ENCODE measurements at regions not wholly inside any gene's neighbourhood (a gene's known extent, or its start where the extent isn't known, plus 50 kb on each side); places are given as distances from the start of the nearest gene placed in this dataset.
"Not testable (repeated sequence)": the region's sequence is repeated elsewhere in the genome, so short reads cannot be mapped to it uniquely, and the experiment has no call there.

GRCh38 chr11:49362994-49363393, 154.6 kb upstream of the FOLH1 start:
- FAIRE-seq; H3K4me3 ChIP-seq; H3K4me2 ChIP-seq (ENCODE audit: control insufficient read depth, insufficient read depth); H3K9ac ChIP-seq (ENCODE audit: control insufficient read depth, insufficient read depth, low read length); H2AFZ ChIP-seq (ENCODE audit: control insufficient read depth, low read depth, low read length); POLR2A ChIA-PET; H3K36me3 ChIP-seq (ENCODE audit: control insufficient read depth in 2 of 2, insufficient read depth in 2 of 2, low read length in 1 of 2); ATAC-seq; DNase-seq (ENCODE audit: low read depth, low spot score); H3K27ac ChIP-seq (ENCODE audit: control insufficient read depth, insufficient read depth); H3K9me3 ChIP-seq (replicated peaks; ENCODE audit: control insufficient read depth, insufficient read depth, low read length); H3K79me2 ChIP-seq (ENCODE audit: control insufficient read depth, insufficient read depth, low read length); BruUV-seq (replicated peaks); H3K27me3 ChIP-seq (replicated peaks in 1 of 2; ENCODE audit: control insufficient read depth in 2 of 2, insufficient read depth in 2 of 2, low read length in 1 of 2); H4K20me1 ChIP-seq (ENCODE audit: control insufficient read depth, insufficient read depth); RAD21 ChIA-PET (ENCODE audit: unreplicated experiment); H3K4me1 ChIP-seq (ENCODE audit: control insufficient read depth, insufficient read depth, low read length); intact Hi-C loops (cut with micrococcal nuclease; ENCODE audit: unreplicated experiment); in situ Hi-C loops (cut with MboI); SMC1A ChIA-PET (ENCODE audit: uncharacterized antibody, unreplicated experiment): not testable (repeated sequence)
- WGBS (ENCODE audit: insufficient coverage, insufficient replicate concordance, low lambda C conversion rate, missing lambda C conversion rate) = 46% methylated on average over 2 of the region's 2 CpGs
- CTCF ChIA-PET = interaction anchor here (0.9 kb wide), 1 partner anchor 9 kb away, joined by 3 read pairs; no protein-coding TSS in a partner anchor

GRCh38 chr11:49354536-49354935, 146.1 kb upstream of the FOLH1 start:
- H3K79me2 ChIP-seq (ENCODE audit: control insufficient read depth, insufficient read depth, low read length); FAIRE-seq; H3K9me3 ChIP-seq (replicated peaks; ENCODE audit: control insufficient read depth, insufficient read depth, low read length); H3K4me2 ChIP-seq (ENCODE audit: control insufficient read depth, insufficient read depth); H3K4me1 ChIP-seq (ENCODE audit: control insufficient read depth, insufficient read depth, low read length); H3K4me3 ChIP-seq; intact Hi-C loops (cut with micrococcal nuclease; ENCODE audit: unreplicated experiment); BruUV-seq (replicated peaks); in situ Hi-C loops (cut with MboI); SMC1A ChIA-PET (ENCODE audit: uncharacterized antibody, unreplicated experiment); H3K27me3 ChIP-seq (replicated peaks in 1 of 2; ENCODE audit: control insufficient read depth in 2 of 2, insufficient read depth in 2 of 2, low read length in 1 of 2); DNase-seq (ENCODE audit: low read depth, low spot score); H3K9ac ChIP-seq (ENCODE audit: control insufficient read depth, insufficient read depth, low read length); H2AFZ ChIP-seq (ENCODE audit: control insufficient read depth, low read depth, low read length); POLR2A ChIA-PET; H4K20me1 ChIP-seq (ENCODE audit: control insufficient read depth, insufficient read depth); ATAC-seq; H3K36me3 ChIP-seq (ENCODE audit: control insufficient read depth in 2 of 2, insufficient read depth in 2 of 2, low read length in 1 of 2); H3K27ac ChIP-seq (ENCODE audit: control insufficient read depth, insufficient read depth); RAD21 ChIA-PET (ENCODE audit: unreplicated experiment): not testable (repeated sequence)
- CTCF ChIA-PET = interaction anchor here (1.1 kb wide), 1 partner anchor 8 kb away, joined by 3 read pairs; no protein-coding TSS in a partner anchor

GRCh38 chr11:49352868-49353267, 144.5 kb upstream of the FOLH1 start:
- RAD21 ChIA-PET (ENCODE audit: unreplicated experiment); H3K4me2 ChIP-seq (ENCODE audit: control insufficient read depth, insufficient read depth); in situ Hi-C loops (cut with MboI); SMC1A ChIA-PET (ENCODE audit: uncharacterized antibody, unreplicated experiment); ATAC-seq; H3K4me1 ChIP-seq (ENCODE audit: control insufficient read depth, insufficient read depth, low read length); CTCF ChIA-PET; FAIRE-seq; H4K20me1 ChIP-seq (ENCODE audit: control insufficient read depth, insufficient read depth); H3K27me3 ChIP-seq (replicated peaks in 1 of 2; ENCODE audit: control insufficient read depth in 2 of 2, insufficient read depth in 2 of 2, low read length in 1 of 2); intact Hi-C loops (cut with micrococcal nuclease; ENCODE audit: unreplicated experiment); H3K27ac ChIP-seq (ENCODE audit: control insufficient read depth, insufficient read depth); BruUV-seq (replicated peaks); H2AFZ ChIP-seq (ENCODE audit: control insufficient read depth, low read depth, low read length); H3K9me3 ChIP-seq (replicated peaks; ENCODE audit: control insufficient read depth, insufficient read depth, low read length); POLR2A ChIA-PET; H3K79me2 ChIP-seq (ENCODE audit: control insufficient read depth, insufficient read depth, low read length); DNase-seq (ENCODE audit: low read depth, low spot score); H3K9ac ChIP-seq (ENCODE audit: control insufficient read depth, insufficient read depth, low read length); H3K36me3 ChIP-seq (ENCODE audit: control insufficient read depth in 2 of 2, insufficient read depth in 2 of 2, low read length in 1 of 2); H3K4me3 ChIP-seq: not testable (repeated sequence)
- WGBS (ENCODE audit: insufficient coverage, insufficient replicate concordance, low lambda C conversion rate, missing lambda C conversion rate) = 8% methylated on average over 3 of the region's 3 CpGs

DNA sequence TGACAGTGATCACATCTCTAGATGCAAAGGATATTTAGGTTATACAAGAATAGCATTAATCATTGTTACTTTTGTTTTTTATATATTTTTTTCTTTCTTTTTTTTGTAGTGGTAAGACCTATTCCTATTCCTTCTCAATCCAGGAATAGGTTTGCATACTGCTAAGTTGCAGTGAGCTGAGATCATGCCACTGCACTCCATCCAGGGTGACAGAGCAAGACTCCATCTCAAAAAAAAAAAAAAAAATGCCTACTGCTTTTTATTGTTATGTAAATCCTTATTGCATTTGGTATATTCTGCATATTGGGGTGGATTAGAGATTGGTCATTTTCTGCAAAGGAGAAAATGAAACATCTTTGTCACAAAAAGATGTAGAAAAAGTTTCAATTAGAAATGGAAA, 138.2 kb upstream of the FOLH1 start:
- H3K4me3 ChIP-seq; SMC1A ChIA-PET (ENCODE audit: uncharacterized antibody, unreplicated experiment); H3K27me3 ChIP-seq (replicated peaks in 1 of 2; ENCODE audit: control insufficient read depth in 2 of 2, insufficient read depth in 2 of 2, low read length in 1 of 2); H2AFZ ChIP-seq (ENCODE audit: control insufficient read depth, low read depth, low read length); H3K79me2 ChIP-seq (ENCODE audit: control insufficient read depth, insufficient read depth, low read length); H3K36me3 ChIP-seq (ENCODE audit: control insufficient read depth in 2 of 2, insufficient read depth in 2 of 2, low read length in 1 of 2); H3K9ac ChIP-seq (ENCODE audit: control insufficient read depth, insufficient read depth, low read length); in situ Hi-C loops (cut with MboI); ATAC-seq; H3K4me2 ChIP-seq (ENCODE audit: control insufficient read depth, insufficient read depth); BruUV-seq (replicated peaks); H3K4me1 ChIP-seq (ENCODE audit: control insufficient read depth, insufficient read depth, low read length); H3K27ac ChIP-seq (ENCODE audit: control insufficient read depth, insufficient read depth); H4K20me1 ChIP-seq (ENCODE audit: control insufficient read depth, insufficient read depth); FAIRE-seq; intact Hi-C loops (cut with micrococcal nuclease; ENCODE audit: unreplicated experiment); DNase-seq (ENCODE audit: low read depth, low spot score); CTCF ChIA-PET; RAD21 ChIA-PET (ENCODE audit: unreplicated experiment); POLR2A ChIA-PET; H3K9me3 ChIP-seq (replicated peaks; ENCODE audit: control insufficient read depth, insufficient read depth, low read length): not testable (repeated sequence)

All from GM12878 (cell line).